Natural killer cell (primary cell): ENCODE measurements at regions not wholly inside any gene's neighbourhood (a gene's known extent, or its start where the extent isn't known, plus 50 kb on each side); places are given as distances from the start of the nearest gene placed in this dataset.
A peak's percentile ranks its signal among the peaks of the same experiment; 100 is the strongest.

Source experiments
- ATAC-seq, 3 donors: fragments of 150-1000 bp in 2 of 3; fragments of 200-7000 bp in 1 of 3; cut with Tn5 transposase; 1 replicate in 1 of 3; 2 replicates in 2 of 3; pipeline ENCODE4 v1.10.0; 2021; ENCODE audit warnings: mild to moderate bottlenecking in 2 of 3, moderate library complexity in 2 of 3
- DNase-seq, 2 donors: peaks; one replicate each; pipeline versions ENCODE4 v3.0.0 to v3.0.0-alpha.2; 2013 to 2021; ENCODE audit warnings: mixed read lengths in 1 of 2
- H3K27ac ChIP-seq: one replicate; pipeline ENCODE4 v1.5.1; 2013; ENCODE audit warnings: mild to moderate bottlenecking, low read length
- H3K27me3 ChIP-seq: one replicate; pipeline ENCODE4 v1.6.1; 2013; ENCODE audit warnings: low read length; ENCODE audit not compliant: control insufficient read depth, insufficient read depth
- H3K36me3 ChIP-seq: one replicate; pipeline ENCODE4 v1.6.1; 2013; ENCODE audit warnings: low read length; ENCODE audit not compliant: control insufficient read depth, insufficient read depth
- H3K4me1 ChIP-seq: one replicate; pipeline ENCODE4 v1.6.1; 2013; ENCODE audit warnings: low read length; ENCODE audit not compliant: control insufficient read depth, insufficient read depth
- H3K4me3 ChIP-seq: one replicate; pipeline ENCODE4 v1.5.1; 2013; ENCODE audit warnings: low read length
- H3K9me3 ChIP-seq: one replicate; pipeline ENCODE4 v1.6.1; 2013; ENCODE audit warnings: low read length; ENCODE audit not compliant: control insufficient read depth, insufficient read depth
- H3K27ac Mint-ChIP-seq, 2 donors: one replicate each; pipeline ENCODE4 v1.8.0; 2022; ENCODE audit warnings: mild to moderate bottlenecking in 2 of 2, mixed read lengths in 2 of 2, moderate library complexity in 1 of 2
- H3K27me3 Mint-ChIP-seq, 2 donors: one replicate each; pipeline ENCODE4 v1.8.0; 2022; ENCODE audit warnings: low read depth in 2 of 2, mixed read lengths in 2 of 2
- H3K36me3 Mint-ChIP-seq: one replicate; pipeline ENCODE4 v1.8.0; 2022; ENCODE audit warnings: mixed read lengths
- H3K4me1 Mint-ChIP-seq, 2 donors: one replicate each; pipeline ENCODE4 v1.8.0; 2022; ENCODE audit warnings: mixed read lengths in 2 of 2
- H3K4me3 Mint-ChIP-seq: one replicate; pipeline ENCODE4 v1.8.0; 2022; ENCODE audit warnings: mild to moderate bottlenecking, moderate library complexity, mixed read lengths
- H3K9me3 Mint-ChIP-seq, 2 donors: one replicate each; pipeline ENCODE4 v1.8.0; 2022; ENCODE audit warnings: mixed read lengths in 2 of 2
- WGBS: methylation state at CpG from one replicate; pipeline ENCODE4 v1.1.7; 2013; ENCODE audit warnings: missing lambda C conversion rate; ENCODE audit not compliant: insufficient coverage; 5-methylcytosine and 5-hydroxymethylcytosine counted together
- intact Hi-C: fragments of 100-400 bp; cut with micrococcal nuclease; formaldehyde crosslinking; loops from one replicate; pipeline ENCODE4 v1.14.2; 2022
- TF ChIP-seq, protein P1 (sequence below): fragments of 200-600 bp; IDR thresholded peaks from one replicate; pipeline ENCODE4 v1.8.0; 2022; ENCODE audit warnings: antibody characterized with exemption

GRCh38 chr6:139533171-139533570 is 158.7 kb upstream of the CITED2 start:
- Mint-ChIP-seq H3K27me3 (peaks cover 0 to 3% of the 10 kb centered on the region in 2 donors), H3K27ac (peak overlapping the region in 1 of 2 donors; percentile 6), H3K9me3 (no peaks in the 10 kb centered on the region), H3K4me1 (peaks cover 23 to 28% of the 10 kb centered on the region in 2 donors), H3K4me3 (no peak overlapping the region), H3K36me3 (no peaks in the 10 kb centered on the region)
- DNase-seq (no peak), ATAC-seq (no peak)
- H3K36me3 ChIP-seq, result no peaks in the 10 kb centered on the region
- no peaks in the 10 kb centered on the region for H3K27me3 ChIP-seq
- TF ChIP-seq, protein P1, sequence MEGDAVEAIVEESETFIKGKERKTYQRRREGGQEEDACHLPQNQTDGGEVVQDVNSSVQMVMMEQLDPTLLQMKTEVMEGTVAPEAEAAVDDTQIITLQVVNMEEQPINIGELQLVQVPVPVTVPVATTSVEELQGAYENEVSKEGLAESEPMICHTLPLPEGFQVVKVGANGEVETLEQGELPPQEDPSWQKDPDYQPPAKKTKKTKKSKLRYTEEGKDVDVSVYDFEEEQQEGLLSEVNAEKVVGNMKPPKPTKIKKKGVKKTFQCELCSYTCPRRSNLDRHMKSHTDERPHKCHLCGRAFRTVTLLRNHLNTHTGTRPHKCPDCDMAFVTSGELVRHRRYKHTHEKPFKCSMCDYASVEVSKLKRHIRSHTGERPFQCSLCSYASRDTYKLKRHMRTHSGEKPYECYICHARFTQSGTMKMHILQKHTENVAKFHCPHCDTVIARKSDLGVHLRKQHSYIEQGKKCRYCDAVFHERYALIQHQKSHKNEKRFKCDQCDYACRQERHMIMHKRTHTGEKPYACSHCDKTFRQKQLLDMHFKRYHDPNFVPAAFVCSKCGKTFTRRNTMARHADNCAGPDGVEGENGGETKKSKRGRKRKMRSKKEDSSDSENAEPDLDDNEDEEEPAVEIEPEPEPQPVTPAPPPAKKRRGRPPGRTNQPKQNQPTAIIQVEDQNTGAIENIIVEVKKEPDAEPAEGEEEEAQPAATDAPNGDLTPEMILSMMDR, result no peak
- no peaks in the 10 kb centered on the region for H3K9me3 ChIP-seq
- peaks cover 12% of the 10 kb centered on the region for H3K4me1 ChIP-seq
- H3K4me3 ChIP-seq, result no peak overlapping the region
- H3K27ac ChIP-seq, result no peak overlapping the region
- 93% methylated on average over 4 of the region's 4 CpGs for WGBS
- intact Hi-C loops, result no loop called here

DNA sequence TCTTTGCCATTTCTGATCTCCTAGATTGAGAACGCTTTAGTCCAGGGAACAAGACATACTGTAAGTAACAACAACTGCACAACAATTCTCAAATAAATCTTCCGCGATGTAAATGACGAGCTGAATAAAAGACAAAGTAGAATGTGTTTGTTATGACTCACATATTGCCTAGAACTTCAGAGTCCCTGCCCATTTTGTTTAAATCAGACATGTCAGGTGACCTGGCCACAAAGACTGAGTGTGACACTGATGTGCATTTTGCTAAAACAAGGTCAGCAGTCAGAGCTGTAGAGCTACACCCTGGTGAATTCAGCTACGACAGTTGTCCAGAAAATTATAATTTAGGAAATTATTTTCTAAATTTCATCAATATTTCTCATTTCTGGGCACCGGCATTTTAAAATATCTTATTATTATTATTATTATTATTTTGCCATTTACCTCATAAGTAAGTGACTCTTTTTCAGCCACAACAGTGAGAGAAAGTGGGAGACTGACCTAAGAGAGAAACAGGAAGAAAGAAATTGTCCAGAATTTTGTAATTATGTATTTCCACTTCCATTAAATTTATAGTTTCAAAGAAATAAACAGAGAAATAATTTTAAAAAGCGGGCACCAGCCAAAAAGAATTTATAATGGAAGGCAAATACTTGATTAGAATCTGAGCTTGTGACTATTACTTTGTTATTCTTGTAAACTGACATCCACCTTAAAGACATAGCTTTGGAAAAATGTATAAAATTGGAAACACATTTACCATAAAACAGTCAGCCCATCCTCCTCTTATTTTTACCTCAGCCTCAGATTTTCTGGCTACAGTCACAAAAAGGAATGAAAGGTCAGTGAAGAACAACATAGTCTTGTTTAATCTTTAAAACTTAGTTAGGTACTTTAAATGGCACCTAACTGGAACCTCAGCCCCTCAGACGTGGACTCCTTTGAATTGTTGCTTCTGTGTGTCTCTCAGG is 157.0 kb upstream of the CITED2 start:
- peaks cover 23 to 28% of the 10 kb centered on the region in 2 donors for H3K4me1 Mint-ChIP-seq
- H3K36me3 Mint-ChIP-seq, result no peaks in the 10 kb centered on the region
- 40% methylated on average over 4 of the region's 8 CpGs for WGBS
- DNase-seq (peak in 1 of 2 donors; percentile 77), ATAC-seq (peak; percentile 89 to 97 (median 90))
- Histone ChIP-seq H3K27ac (peak overlapping the region; percentile 68), H3K4me3 (no peak overlapping the region), H3K9me3 (no peaks in the 10 kb centered on the region), H3K36me3 (no peaks in the 10 kb centered on the region), H3K4me1 (peaks cover 12% of the 10 kb centered on the region), H3K27me3 (no peaks in the 10 kb centered on the region)
- H3K4me3 Mint-ChIP-seq, result peak overlapping the region; percentile 61
- peaks cover 0 to 8% of the 10 kb centered on the region in 2 donors for H3K27me3 Mint-ChIP-seq
- peak overlapping the region; percentile 65 to 85 for H3K27ac Mint-ChIP-seq
- intact Hi-C loops, result no loop called here
- TF ChIP-seq, protein P1, result no peak
- H3K9me3 Mint-ChIP-seq, result no peaks in the 10 kb centered on the region

DNA sequence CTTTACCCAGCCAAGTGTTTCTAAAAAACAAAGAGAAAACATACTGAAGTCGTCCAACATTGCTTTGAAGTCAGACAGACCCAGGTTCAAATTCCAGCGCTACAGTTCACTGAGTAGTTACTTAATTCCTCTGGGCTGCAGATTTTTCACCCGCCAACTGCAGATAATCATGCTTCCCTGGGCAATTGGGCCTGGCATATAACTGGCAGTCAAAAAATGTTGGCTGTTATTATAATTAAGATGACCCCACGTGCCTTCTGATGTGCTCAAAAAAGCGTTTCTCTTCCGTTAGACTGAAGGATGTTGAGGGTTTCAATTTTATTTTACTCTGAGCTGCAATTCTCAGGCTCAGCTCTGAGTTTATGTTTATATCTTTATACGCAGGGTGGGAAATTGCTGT is 156.1 kb upstream of the CITED2 start:
- Histone ChIP-seq H3K4me3 (no peak overlapping the region), H3K27ac (peak overlapping the region; percentile 68), H3K4me1 (peaks cover 12% of the 10 kb centered on the region), H3K27me3 (no peaks in the 10 kb centered on the region), H3K9me3 (no peaks in the 10 kb centered on the region), H3K36me3 (no peaks in the 10 kb centered on the region)
- TF ChIP-seq, protein P1, result no peak
- Mint-ChIP-seq H3K4me1 (peaks cover 23 to 28% of the 10 kb centered on the region in 2 donors), H3K4me3 (peak overlapping the region; percentile 61), H3K36me3 (no peaks in the 10 kb centered on the region), H3K27me3 (peaks cover 0 to 8% of the 10 kb centered on the region in 2 donors), H3K9me3 (no peaks in the 10 kb centered on the region), H3K27ac (peak overlapping the region; percentile 65 to 85)
- DNase-seq (peak in 1 of 2 donors; percentile 29), ATAC-seq (peak in 1 of 3 donors; percentile 28)
- WGBS, result 66% methylated on average over 7 of the region's 7 CpGs
- intact Hi-C loops, result no loop called here
